ENCODE measurements at regions not wholly inside any gene's neighbourhood (a gene's known extent, or its start where the extent isn't known, plus 50 kb on each side); places are given as distances from the start of the nearest gene placed in this dataset.

DNA sequence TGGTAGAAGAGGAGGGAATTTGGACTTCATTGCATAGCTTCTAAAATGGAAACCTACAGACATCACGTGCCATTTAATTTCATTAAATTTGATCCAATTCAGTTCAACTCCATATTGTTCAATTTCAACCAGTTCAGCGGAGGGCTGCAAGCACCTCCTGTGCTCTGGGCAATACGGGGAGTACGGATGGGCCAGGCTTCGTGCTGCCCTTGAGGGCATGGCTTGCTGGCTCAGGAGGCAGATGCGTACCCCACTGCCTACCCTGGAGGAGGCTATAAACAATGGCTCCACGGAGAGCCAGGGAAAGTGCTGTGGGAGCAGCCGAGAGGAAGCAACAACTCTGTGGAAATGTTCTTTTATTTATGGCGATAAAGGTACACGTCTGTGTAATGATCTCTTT, 261.8 kb downstream of the DCDC2C start:
- Histone ChIP-seq H3K4me3 (ENCODE audit: low read length) (no peak overlapping the region), H3K27me3 (ENCODE audit: control insufficient read depth, insufficient read depth, low read length) (no peaks in the 10 kb centered on the region), H3K4me1 (ENCODE audit: control insufficient read depth, insufficient read depth, low read length) (no peaks in the 10 kb centered on the region), H3K36me3 (ENCODE audit: control insufficient read depth, insufficient read depth, low read length) (no peaks in the 10 kb centered on the region), H3K9me3 (ENCODE audit: control insufficient read depth, low read length) (no peaks in the 10 kb centered on the region), H3K9ac (ENCODE audit: low read length) (no peak overlapping the region)

DNA sequence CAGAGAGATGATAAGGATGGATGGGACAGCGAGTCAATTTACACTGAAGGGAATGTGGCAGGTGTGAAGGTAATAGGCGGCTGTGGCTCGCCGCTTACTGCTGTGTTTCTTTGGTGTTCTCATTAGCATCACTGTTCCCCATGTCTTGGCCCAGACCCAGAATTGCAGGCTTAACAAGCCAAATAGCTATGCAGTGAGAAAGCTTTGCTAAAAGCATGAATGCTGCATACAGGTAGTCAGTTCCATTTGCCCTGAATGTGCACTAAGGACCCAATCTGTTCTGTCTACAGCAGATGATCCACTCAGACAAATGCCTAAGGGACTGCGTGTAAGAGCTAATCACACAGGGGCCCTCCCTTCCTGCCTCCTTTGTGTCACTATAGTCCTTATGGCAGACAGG, 262.6 kb downstream of the DCDC2C start:
- Histone ChIP-seq H3K9me3 (ENCODE audit: control insufficient read depth, low read length) (no peaks in the 10 kb centered on the region), H3K36me3 (ENCODE audit: control insufficient read depth, insufficient read depth, low read length) (no peaks in the 10 kb centered on the region), H3K9ac (ENCODE audit: low read length) (no peak overlapping the region), H3K27me3 (ENCODE audit: control insufficient read depth, insufficient read depth, low read length) (no peaks in the 10 kb centered on the region), H3K4me3 (ENCODE audit: low read length) (no peak overlapping the region), H3K4me1 (ENCODE audit: control insufficient read depth, insufficient read depth, low read length) (no peaks in the 10 kb centered on the region)

DNA sequence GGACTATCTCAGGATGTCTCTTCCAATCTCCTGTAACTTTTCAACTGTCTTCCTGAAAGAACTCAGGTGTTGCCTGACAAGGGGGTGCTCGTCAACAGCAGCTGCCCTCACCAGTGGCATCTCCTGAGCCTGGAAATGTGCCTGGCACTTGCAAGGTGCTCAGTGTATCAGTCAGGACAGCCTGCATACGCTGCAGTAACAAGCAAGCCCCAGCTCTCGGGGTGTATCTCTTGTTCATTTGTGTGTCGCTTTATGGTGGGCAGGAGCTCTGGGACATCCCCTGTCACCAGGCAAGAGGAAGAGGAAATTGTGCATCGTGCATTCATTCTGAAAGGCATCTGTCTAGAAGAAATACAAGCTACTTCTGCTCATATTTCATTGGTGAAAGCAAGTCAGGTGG, 263.1 kb downstream of the DCDC2C start:
- H3K4me3 ChIP-seq (ENCODE audit: low read length), result no peak overlapping the region
- no peaks in the 10 kb centered on the region for H3K9me3 ChIP-seq (ENCODE audit: control insufficient read depth, low read length)
- no peaks in the 10 kb centered on the region for H3K27me3 ChIP-seq (ENCODE audit: control insufficient read depth, insufficient read depth, low read length)
- no peaks in the 10 kb centered on the region for H3K36me3 ChIP-seq (ENCODE audit: control insufficient read depth, insufficient read depth, low read length)
- H3K9ac ChIP-seq (ENCODE audit: low read length), result no peak overlapping the region
- H3K4me1 ChIP-seq (ENCODE audit: control insufficient read depth, insufficient read depth, low read length), result no peaks in the 10 kb centered on the region

DNA sequence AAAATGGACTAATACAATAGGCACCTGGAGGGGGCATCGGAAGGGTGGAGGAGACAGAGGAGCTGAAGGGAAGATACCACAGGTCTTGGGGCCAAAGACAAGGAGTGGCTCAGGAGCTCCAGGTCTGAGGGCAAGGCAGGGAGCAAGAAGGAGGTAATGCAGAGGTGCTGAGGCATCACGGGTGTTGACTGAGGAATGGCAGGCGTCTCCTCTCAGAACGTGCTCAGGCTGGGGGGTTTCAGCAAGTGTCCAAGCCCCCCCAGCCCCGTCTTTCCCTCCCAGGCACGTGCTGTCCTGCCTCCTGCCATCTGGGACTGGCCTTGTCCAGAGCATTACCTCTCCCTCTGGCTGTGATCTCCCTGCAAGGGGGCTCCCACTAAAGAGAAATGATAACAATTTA, 265.4 kb downstream of the DCDC2C start:
- H3K9ac ChIP-seq (ENCODE audit: low read length), result no peak overlapping the region
- no peaks in the 10 kb centered on the region for H3K27me3 ChIP-seq (ENCODE audit: control insufficient read depth, insufficient read depth, low read length)
- no peaks in the 10 kb centered on the region for H3K4me1 ChIP-seq (ENCODE audit: control insufficient read depth, insufficient read depth, low read length)
- no peaks in the 10 kb centered on the region for H3K9me3 ChIP-seq (ENCODE audit: control insufficient read depth, low read length)
- H3K36me3 ChIP-seq (ENCODE audit: control insufficient read depth, insufficient read depth, low read length), result no peaks in the 10 kb centered on the region
- H3K4me3 ChIP-seq (ENCODE audit: low read length), result no peak overlapping the region

DNA sequence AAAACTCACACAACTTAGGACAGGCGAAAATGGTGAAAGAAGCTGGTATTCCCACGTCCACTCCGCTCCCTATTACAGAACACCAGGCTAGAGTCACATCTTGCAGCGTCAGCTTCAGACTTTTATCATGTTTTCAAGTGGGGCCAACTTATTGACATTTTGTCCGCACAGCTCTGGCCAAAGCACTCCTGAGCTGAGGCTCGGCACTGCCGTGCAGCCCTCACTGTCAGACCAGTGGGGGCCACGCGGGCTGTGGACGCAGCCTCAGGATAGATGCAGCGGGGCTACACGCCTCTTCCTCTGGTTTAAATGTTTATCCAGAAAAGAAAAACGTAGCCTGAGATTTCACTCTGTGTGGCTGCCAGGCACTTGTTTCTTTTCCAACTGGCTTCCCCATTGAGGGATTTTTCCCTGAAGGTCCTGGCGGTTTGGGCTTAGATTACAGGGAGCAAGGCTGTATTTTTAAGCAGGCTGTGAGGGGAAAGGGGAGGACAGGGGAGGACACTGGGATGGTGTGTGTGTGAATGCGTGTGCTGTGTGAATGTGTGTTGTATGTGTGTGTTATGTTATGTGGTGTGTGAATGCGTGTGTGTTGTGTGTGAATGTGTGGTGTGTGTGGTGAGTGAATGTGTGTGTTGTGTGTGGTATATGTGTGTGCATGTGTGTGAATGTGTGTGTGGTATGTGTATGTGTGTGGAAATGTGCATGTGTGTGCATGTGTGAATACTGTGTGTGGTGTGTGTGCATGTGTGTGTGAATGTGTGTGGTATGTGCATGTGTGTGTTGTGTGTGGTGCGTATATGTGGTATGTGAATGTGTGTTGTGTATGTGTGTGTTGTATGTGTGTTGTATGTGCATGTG, 267.6 kb downstream of the DCDC2C start:
- Histone ChIP-seq H3K36me3 (ENCODE audit: control insufficient read depth, insufficient read depth, low read length) (no peaks in the 10 kb centered on the region), H3K4me3 (ENCODE audit: low read length) (no peak overlapping the region), H3K4me1 (ENCODE audit: control insufficient read depth, insufficient read depth, low read length) (no peaks in the 10 kb centered on the region), H3K9me3 (ENCODE audit: control insufficient read depth, low read length) (no peaks in the 10 kb centered on the region), H3K27me3 (ENCODE audit: control insufficient read depth, insufficient read depth, low read length) (no peaks in the 10 kb centered on the region), H3K9ac (ENCODE audit: low read length) (no peak overlapping the region)

DNA sequence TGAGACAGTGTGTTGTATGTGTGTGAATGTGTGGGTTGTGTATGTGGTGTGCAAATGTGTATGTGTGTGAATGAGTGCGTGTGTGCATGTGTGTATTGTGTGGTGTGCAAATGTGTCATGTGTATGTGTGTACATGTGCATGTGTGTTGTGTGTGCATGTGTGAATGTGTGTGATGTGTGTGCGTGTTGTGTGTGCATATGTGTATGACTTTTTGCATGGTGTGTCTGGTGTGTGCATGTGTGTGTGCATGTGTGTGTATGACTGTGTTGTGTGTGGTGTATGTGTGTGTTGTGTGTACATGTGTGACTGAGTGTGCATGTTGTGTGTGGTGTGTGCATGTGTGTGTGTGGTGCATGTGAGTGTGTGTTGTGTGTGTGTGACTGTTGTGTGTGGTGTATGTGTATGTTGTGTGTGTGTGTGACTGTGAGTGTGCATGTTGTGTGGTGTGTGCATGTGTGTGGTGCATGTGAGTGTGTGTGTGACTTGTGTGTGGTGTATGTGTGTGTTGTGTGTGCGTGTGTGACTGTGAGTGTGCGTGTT, 268.3 kb downstream of the DCDC2C start:
- Histone ChIP-seq H3K4me1 (ENCODE audit: control insufficient read depth, insufficient read depth, low read length) (no peaks in the 10 kb centered on the region), H3K9ac (ENCODE audit: low read length) (no peak overlapping the region), H3K4me3 (ENCODE audit: low read length) (no peak overlapping the region), H3K36me3 (ENCODE audit: control insufficient read depth, insufficient read depth, low read length) (no peaks in the 10 kb centered on the region), H3K27me3 (ENCODE audit: control insufficient read depth, insufficient read depth, low read length) (no peaks in the 10 kb centered on the region), H3K9me3 (ENCODE audit: control insufficient read depth, low read length) (no peaks in the 10 kb centered on the region)

DNA sequence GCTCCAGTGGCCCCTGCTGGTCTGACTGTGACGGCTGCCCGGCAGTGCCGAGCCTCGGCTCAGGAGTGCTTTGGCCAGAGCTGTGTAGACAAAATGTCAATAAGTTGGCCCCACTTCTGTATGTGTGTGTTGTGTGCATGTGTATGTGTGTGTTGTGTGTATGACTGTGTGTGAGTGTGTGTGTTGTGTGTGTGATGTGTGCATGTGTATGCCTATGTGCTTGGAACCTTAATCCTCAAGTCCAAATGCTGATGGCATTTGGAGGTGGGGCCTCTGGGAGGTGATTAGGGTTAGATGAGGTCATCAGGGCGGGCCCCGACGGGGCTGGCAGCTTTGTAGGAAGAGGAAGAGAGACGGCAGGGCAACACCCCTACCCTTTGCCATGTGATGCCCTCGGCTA, 269.0 kb downstream of the DCDC2C start:
- no peaks in the 10 kb centered on the region for H3K36me3 ChIP-seq (ENCODE audit: control insufficient read depth, insufficient read depth, low read length)
- H3K9ac ChIP-seq (ENCODE audit: low read length), result no peak overlapping the region
- no peaks in the 10 kb centered on the region for H3K4me1 ChIP-seq (ENCODE audit: control insufficient read depth, insufficient read depth, low read length)
- no peak overlapping the region for H3K4me3 ChIP-seq (ENCODE audit: low read length)
- no peaks in the 10 kb centered on the region for H3K27me3 ChIP-seq (ENCODE audit: control insufficient read depth, insufficient read depth, low read length)
- H3K9me3 ChIP-seq (ENCODE audit: control insufficient read depth, low read length), result no peaks in the 10 kb centered on the region

DNA sequence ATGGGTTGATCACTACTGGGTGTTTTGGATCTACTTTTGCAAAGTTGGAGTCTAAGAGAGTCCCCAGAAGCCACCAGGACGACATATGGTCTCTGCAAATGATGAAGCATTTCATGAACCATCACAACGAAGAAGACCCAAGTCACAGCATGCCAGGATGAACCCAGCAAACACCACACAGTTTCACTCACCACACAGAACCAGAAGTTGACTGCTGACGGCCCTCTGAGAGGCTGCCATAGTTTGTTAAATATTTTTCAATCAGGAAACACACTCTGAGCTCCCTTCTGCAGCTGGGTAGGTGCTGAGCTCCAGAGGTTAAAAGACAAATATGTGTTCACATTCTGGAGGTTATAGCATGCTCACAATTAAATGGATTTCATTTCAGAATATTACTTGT, 271.4 kb downstream of the DCDC2C start:
- Histone ChIP-seq H3K36me3 (ENCODE audit: control insufficient read depth, insufficient read depth, low read length) (no peaks in the 10 kb centered on the region), H3K27me3 (ENCODE audit: control insufficient read depth, insufficient read depth, low read length) (no peaks in the 10 kb centered on the region), H3K9ac (ENCODE audit: low read length) (no peak overlapping the region), H3K4me1 (ENCODE audit: control insufficient read depth, insufficient read depth, low read length) (no peaks in the 10 kb centered on the region), H3K9me3 (ENCODE audit: control insufficient read depth, low read length) (no peaks in the 10 kb centered on the region), H3K4me3 (ENCODE audit: low read length) (no peak overlapping the region)

DNA sequence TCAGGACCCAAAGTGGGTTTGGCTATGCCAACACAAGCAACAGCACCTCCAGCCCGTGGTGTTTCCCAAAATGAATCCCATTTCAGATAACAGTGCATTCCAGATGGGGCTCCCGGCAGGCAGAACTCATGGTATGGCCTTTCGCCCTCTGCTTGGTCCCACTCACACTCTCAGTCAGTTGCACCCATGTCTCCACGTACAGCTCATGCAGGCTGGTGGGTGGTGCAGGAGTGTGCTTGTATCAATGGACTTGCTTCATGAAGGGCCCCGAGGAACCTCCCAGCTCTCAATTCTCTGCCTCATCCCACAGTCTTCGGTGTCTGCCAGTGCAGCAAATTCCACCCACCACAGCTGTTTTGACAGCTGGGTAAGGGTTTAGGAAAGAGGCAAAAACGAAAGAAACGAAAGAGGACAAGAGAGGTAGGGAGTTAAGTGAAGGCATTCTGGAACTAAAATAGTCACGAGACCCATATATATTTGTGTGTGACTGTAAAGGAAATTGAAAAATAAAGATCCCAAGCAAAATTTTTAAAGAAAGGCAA, 278.1 kb downstream of the DCDC2C start:
- Histone ChIP-seq H3K9me3 (ENCODE audit: control insufficient read depth, low read length) (no peaks in the 10 kb centered on the region), H3K9ac (ENCODE audit: low read length) (no peak overlapping the region), H3K4me1 (ENCODE audit: control insufficient read depth, insufficient read depth, low read length) (no peaks in the 10 kb centered on the region), H3K36me3 (ENCODE audit: control insufficient read depth, insufficient read depth, low read length) (no peaks in the 10 kb centered on the region), H3K27me3 (ENCODE audit: control insufficient read depth, insufficient read depth, low read length) (no peaks in the 10 kb centered on the region), H3K4me3 (ENCODE audit: low read length) (no peak overlapping the region)

DNA sequence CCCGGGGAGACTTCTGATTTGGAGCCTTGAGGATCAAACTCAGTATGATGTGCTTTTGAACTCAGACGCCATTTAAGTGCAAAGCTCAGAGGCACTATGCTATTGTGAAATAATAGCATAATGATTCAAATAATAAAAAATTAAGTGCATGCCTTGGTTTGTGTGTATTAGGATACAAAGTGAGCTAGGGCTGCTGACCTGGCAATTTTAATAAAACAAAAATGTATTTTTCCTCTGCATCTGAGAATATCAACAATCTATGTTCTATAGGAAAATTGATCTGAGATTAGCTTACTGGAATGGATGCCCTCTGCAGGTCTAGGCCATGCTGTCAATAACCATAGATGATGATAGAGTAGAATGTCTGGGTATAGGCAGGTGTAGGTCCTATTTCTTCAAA, 278.8 kb downstream of the DCDC2C start:
- Histone ChIP-seq H3K9me3 (ENCODE audit: control insufficient read depth, low read length) (no peaks in the 10 kb centered on the region), H3K9ac (ENCODE audit: low read length) (no peak overlapping the region), H3K36me3 (ENCODE audit: control insufficient read depth, insufficient read depth, low read length) (no peaks in the 10 kb centered on the region), H3K4me3 (ENCODE audit: low read length) (no peak overlapping the region), H3K4me1 (ENCODE audit: control insufficient read depth, insufficient read depth, low read length) (no peaks in the 10 kb centered on the region), H3K27me3 (ENCODE audit: control insufficient read depth, insufficient read depth, low read length) (no peaks in the 10 kb centered on the region)

DNA sequence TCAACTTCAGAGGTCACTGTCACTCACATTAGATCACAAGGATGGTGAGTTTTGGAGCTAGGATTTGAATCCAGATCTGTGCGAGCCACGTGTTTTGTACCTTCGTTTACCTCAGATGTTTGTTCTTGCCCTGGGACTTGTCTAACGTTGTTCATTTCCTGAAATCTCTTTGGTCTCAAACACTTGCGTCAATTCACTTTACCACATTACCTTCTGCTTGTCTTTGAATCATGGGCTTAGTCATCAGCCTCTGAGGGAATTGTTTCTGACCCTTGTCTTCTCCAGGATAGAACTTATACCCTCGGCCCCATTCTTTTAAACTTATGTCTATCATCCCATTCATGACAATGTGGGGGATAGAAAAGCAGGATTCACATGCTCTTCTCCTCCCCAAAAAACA, 282.7 kb downstream of the DCDC2C start:
- Histone ChIP-seq H3K36me3 (ENCODE audit: control insufficient read depth, insufficient read depth, low read length) (no peaks in the 10 kb centered on the region), H3K9ac (ENCODE audit: low read length) (no peak overlapping the region), H3K27me3 (ENCODE audit: control insufficient read depth, insufficient read depth, low read length) (no peaks in the 10 kb centered on the region), H3K4me3 (ENCODE audit: low read length) (no peak overlapping the region), H3K9me3 (ENCODE audit: control insufficient read depth, low read length) (no peaks in the 10 kb centered on the region), H3K4me1 (ENCODE audit: control insufficient read depth, insufficient read depth, low read length) (no peaks in the 10 kb centered on the region)

DNA sequence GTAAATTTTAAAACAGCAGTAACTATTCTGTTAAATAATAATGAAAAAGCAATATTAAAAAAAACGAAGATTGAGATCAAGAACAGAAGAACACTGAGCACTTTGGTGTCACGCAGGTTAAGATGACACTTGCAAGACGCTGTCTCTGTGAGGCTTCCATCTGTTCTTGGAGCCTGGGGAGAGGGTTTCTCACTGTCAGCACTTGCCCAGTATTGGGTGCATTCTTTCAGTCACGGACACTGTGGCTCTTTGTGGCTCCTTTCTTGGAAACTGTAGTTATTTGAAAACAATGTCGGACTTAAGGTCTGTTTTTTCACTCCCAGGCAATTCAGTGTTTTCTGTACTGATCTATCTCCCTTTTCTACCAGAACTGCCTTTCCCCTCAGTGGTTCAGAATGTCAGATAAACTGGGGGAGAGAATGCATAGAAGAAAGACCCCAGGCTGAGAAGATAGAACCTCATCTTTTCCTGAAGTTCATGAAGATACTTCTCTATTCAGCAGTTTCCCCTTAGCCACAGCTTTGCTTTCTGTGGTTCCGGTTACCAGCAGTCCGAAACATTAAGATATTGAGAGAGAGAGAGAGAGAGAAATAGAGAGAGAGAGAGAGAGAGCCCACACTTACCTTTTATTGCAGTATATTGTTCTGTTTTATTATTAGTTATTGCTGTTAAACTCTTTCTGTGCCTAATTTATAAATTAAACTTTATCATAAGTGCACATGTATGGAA, 283.3 kb downstream of the DCDC2C start:
- Histone ChIP-seq H3K36me3 (ENCODE audit: control insufficient read depth, insufficient read depth, low read length) (no peaks in the 10 kb centered on the region), H3K4me1 (ENCODE audit: control insufficient read depth, insufficient read depth, low read length) (no peaks in the 10 kb centered on the region), H3K4me3 (ENCODE audit: low read length) (no peak overlapping the region)

More for the DNA sequence above, 283.3 kb downstream of the DCDC2C start:
- no peaks in the 10 kb centered on the region for H3K9me3 ChIP-seq (ENCODE audit: control insufficient read depth, low read length)
- H3K27me3 ChIP-seq (ENCODE audit: control insufficient read depth, insufficient read depth, low read length), result no peaks in the 10 kb centered on the region
- no peak overlapping the region for H3K9ac ChIP-seq (ENCODE audit: low read length)

Measured in mucosa of stomach (tissue), 1 donor.